Panc1 (cell line): ENCODE measurements at regions not wholly inside any gene's neighbourhood (a gene's known extent, or its start where the extent isn't known, plus 50 kb on each side); places are given as distances from the start of the nearest gene placed in this dataset.

Source experiments
- ATAC-seq: fragments of 200-7000 bp; cut with Tn5 transposase; 2 replicates; pipeline ENCODE4 v1.9.1; 2020; ENCODE audit warnings: mild to moderate bottlenecking, moderate library complexity
- BruUV-seq: library from RNA; stranded (reverse); fragments of 400-500 nt; replicated peaks from 2 replicates; lab custom pipeline; 2021; lab: Mats Ljungman, UMichigan
- CTCF ChIA-PET: fragments of 300-600 bp; sonication (Branson Sonifier 250); formaldehyde crosslinking; loops from one replicate; lab custom pipeline; 2022; ENCODE audit warnings: antibody characterized with exemption; lab: Charles Lee
- POLR2A ChIA-PET: fragments of 300-600 bp; sonication (Branson Sonifier 250); formaldehyde crosslinking; loops from one replicate; lab custom pipeline; 2022; ENCODE audit warnings: antibody characterized with exemption; lab: Charles Lee
- DNase-seq: peaks from one replicate; pipeline ENCODE4 v3.0.0-alpha.2; 2010; ENCODE audit warnings: low read depth, low spot score
- H3K27ac ChIP-seq: 2 replicates; pipeline ENCODE4 v1.5.1; 2011; ENCODE audit warnings: mild to moderate bottlenecking, low read length, inconsistent platforms
- H3K27me3 ChIP-seq: fragments of 200-500 bp; sonication (Bioruptor generic); 2 replicates; pipeline ENCODE4 v1.6.0; 2014; ENCODE audit warnings: low read length, inconsistent platforms; ENCODE audit not compliant: control insufficient read depth, insufficient read depth
- H3K36me3 ChIP-seq: fragments of 200-500 bp; sonication (Bioruptor generic); 2 replicates; pipeline ENCODE4 v1.5.1; 2014; ENCODE audit warnings: inconsistent platforms, mild to moderate bottlenecking, low read length, moderate library complexity; ENCODE audit not compliant: control insufficient read depth, insufficient read depth
- H3K4me1 ChIP-seq: 2 replicates; pipeline ENCODE4 v1.5.1; 2011; ENCODE audit warnings: inconsistent platforms, mild to moderate bottlenecking, low read length, moderate library complexity; ENCODE audit not compliant: control insufficient read depth, insufficient read depth
- H3K4me3 ChIP-seq, 2 experiments: 2 replicates each; pipeline ENCODE4 v1.5.1; 2011 to 2012; ENCODE audit warnings: low read depth in 2 of 2, low read length in 2 of 2, mild to moderate bottlenecking in 2 of 2, inconsistent platforms in 1 of 2, moderate library complexity in 1 of 2
- H3K9me3 ChIP-seq: fragments of 200-500 bp; sonication (Bioruptor generic); 2 replicates; pipeline ENCODE4 v1.5.1; 2014; ENCODE audit warnings: low read depth, mild to moderate bottlenecking, inconsistent platforms, low read length, moderate library complexity; ENCODE audit not compliant: control insufficient read depth, insufficient read depth
- CTCF ChIP-seq: fragments of 450-650 bp; IDR thresholded peaks from 2 replicates; pipeline ENCODE4 v1.5.1; 2017; ENCODE audit warnings: mild to moderate bottlenecking
- POLR2AphosphoS5 ChIP-seq: IDR thresholded peaks from 2 replicates; pipeline ENCODE4 v1.6.1; 2012; ENCODE audit warnings: mild to moderate bottlenecking, low read depth, low read length, moderate library complexity
- REST ChIP-seq, 2 experiments: IDR thresholded peaks; 2 replicates each; pipeline ENCODE4 v1.6.1; 2011 to 2012; ENCODE audit warnings: low read depth in 2 of 2, control low read depth in 1 of 2, low read length in 1 of 2, mild to moderate bottlenecking in 1 of 2, moderate library complexity in 1 of 2; ENCODE audit not compliant: insufficient read depth in 1 of 2
- SIN3A ChIP-seq: IDR thresholded peaks from 2 replicates; pipeline ENCODE4 v1.6.1; 2012; ENCODE audit warnings: low read depth, mild to moderate bottlenecking, low read length, moderate library complexity, borderline replicate concordance; ENCODE audit not compliant: insufficient read depth
- TCF7L2 ChIP-seq: IDR thresholded peaks from 2 replicates; pipeline ENCODE4 v1.6.1; 2011; ENCODE audit warnings: mild to moderate bottlenecking, low read depth, low read length, inconsistent platforms
- in situ Hi-C: cut with HindIII; loops from 2 replicates; pipeline ENCODE4 v1.10.0; 2016; ENCODE audit warnings: low sequenced_read_pairs, low pct_unique_long_range_greater_than_20kb
- intact Hi-C: fragments of 100-400 bp; cut with micrococcal nuclease; formaldehyde crosslinking; loops from one replicate; pipeline ENCODE4 v1.10.0; 2022; ENCODE audit not compliant: unreplicated experiment

- in situ Hi-C loops = no loop called here
- no peak for DNase-seq
- Histone ChIP-seq H3K27ac (no peak overlapping the region), H3K27me3 (peaks cover 4% of the 10 kb centered on the region; the same call in 1 of the 2 replicates), H3K9me3 (no peaks in the 10 kb centered on the region), H3K4me1 (no peaks in the 10 kb centered on the region), H3K36me3 (no peaks in the 10 kb centered on the region), H3K4me3 (no peak overlapping the region)
- no peak for ATAC-seq
- TF ChIP-seq TCF7L2 = no peak
- no peak for TF ChIP-seq SIN3A
- TF ChIP-seq REST (IDR thresholded peaks at IDR 0.05; ENCODE audit: insufficient read depth in 1 of 2, low read depth in 2 of 2, low read length in 1 of 2) = no peak
- TF ChIP-seq POLR2AphosphoS5 = no peak
- intact Hi-C loops = no loop called here
- no TSS peak for BruUV-seq
- ChIA-PET CTCF (no interaction called here), POLR2A (no interaction called here)
Measured at GRCh38 chr10:117617086-117617485, 74.5 kb downstream of the EMX2 start.

- no peak for ATAC-seq
- TF ChIP-seq CTCF = no peak
- no peak for TF ChIP-seq REST (IDR thresholded peaks at IDR 0.05; ENCODE audit: insufficient read depth in 1 of 2, low read depth in 2 of 2, low read length in 1 of 2)
- no peak for TF ChIP-seq SIN3A
- TF ChIP-seq TCF7L2 = no peak
- no peak for TF ChIP-seq POLR2AphosphoS5
- Histone ChIP-seq H3K4me3 (no peak overlapping the region), H3K27me3 (peaks cover 4% of the 10 kb centered on the region; the same call in 1 of the 2 replicates), H3K27ac (no peak overlapping the region), H3K36me3 (no peaks in the 10 kb centered on the region), H3K9me3 (no peaks in the 10 kb centered on the region), H3K4me1 (no peaks in the 10 kb centered on the region)
- no peak for DNase-seq
- BruUV-seq = no TSS peak
- intact Hi-C loops = no loop called here
- in situ Hi-C loops = no loop called here
- POLR2A ChIA-PET = no interaction called here
- CTCF ChIA-PET = no interaction called here
Measured at GRCh38 chr10:117617659-117618058, 75.1 kb downstream of the EMX2 start.
